HG02840 (cell line): ENCODE measurements at regions not wholly inside any gene's neighbourhood (a gene's known extent, or its start where the extent isn't known, plus 50 kb on each side); places are given as distances from the start of the nearest gene placed in this dataset.
"Not testable (repeated sequence)": the region's sequence is repeated elsewhere in the genome, so short reads cannot be mapped to it uniquely, and the experiment has no call there.

Experiments used
- ATAC-seq: cut with Tn5 transposase; IDR thresholded peaks from one replicate; pipeline ENCODE4 v1.9.1; 2021; ENCODE audit warnings: mild to moderate bottlenecking, moderate library complexity, moderate number of reproducible peaks; ENCODE audit not compliant: unreplicated experiment, low FRiP score

DNA sequence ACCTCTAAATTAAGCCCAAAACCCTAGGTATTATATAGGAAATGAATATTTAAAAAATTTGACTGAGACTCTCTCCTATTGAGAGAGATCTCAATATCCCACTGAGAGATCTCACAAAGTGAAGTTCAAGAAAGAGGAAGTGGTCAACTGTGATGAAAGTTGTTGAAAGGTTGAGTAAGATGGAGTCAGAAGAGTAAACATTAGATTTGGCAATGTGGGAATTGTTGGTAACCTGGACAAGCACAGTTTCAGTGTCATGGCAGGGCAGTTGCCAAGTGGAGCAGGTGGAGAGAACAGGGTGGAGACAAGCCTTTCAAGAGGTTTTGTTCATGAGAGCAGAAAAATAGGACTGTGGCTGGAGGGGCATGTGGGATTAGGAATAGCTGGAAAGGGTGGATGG is 747.9 kb downstream of the EPHA7 start:
- not testable (repeated sequence) for ATAC-seq

DNA sequence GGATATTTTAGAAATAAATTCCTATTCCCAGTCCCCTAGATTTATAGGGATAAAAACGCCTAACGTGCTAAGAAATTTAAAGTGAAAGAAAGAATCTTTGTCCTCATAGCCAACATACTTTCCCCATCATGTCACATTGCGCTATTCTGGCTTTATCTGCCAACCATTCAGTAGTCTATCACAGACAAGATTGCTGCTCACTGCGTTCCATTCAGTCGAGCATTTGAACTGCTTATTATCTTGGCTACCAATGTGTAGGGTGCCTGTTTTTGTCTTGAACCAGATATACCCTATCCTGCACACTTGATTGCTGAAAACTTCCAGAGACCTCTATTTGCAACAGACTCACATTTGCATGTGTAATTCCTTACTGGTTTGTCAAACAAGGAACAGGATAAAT is 751.5 kb downstream of the EPHA7 start:
- no peak for ATAC-seq

DNA sequence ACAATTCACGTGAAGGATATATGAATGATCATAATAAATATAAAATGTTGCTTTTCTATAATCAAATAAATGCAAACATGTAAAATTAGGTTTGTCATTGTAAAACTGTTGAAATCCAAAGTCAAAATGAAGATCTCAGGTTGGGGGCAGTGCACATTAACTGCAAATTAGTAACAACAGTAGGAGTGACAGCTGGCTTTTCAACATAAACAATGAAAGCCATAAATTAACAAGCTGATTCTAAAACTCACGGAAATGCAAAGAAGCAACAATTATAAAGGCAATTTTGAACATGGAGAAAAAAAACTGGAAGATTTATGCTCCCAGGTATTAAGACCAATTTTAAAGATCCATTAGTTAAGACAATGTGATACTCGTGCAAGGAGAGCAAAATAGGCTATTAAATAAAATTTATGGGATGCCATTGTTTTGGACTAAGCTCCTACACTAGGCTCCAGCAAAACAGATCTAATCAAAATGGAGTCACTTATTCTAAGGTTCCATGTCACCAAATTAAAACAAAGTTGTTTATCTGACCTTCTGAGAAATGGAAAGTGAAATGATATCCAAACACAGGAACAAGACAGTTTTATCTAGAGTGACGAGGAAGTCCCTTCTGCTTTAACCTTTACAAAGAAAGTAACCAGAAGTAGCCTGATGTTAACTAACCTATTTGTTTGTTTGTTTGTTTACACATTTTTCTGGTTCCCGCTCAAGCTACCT is 770.8 kb downstream of the EPHA7 start:
- no peak for ATAC-seq

DNA sequence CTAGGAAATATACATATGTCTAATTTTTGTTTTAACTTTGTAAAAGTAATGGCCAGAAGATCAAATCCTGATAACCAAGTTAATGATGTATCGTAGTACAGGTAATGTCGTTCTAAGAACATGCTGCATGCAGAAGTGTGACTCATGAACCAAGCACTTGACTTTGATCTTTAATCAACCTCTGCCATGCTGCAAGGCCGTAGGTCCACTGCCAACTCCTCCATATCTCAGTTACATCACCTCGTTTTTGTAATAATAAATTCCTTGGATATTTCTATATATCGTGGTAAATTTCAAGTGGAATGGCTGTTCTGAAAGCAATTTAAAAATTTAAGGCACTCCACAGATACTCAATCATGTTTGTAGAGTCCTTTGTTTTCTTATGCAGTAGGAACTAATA is 771.7 kb downstream of the EPHA7 start:
- no peak for ATAC-seq

DNA sequence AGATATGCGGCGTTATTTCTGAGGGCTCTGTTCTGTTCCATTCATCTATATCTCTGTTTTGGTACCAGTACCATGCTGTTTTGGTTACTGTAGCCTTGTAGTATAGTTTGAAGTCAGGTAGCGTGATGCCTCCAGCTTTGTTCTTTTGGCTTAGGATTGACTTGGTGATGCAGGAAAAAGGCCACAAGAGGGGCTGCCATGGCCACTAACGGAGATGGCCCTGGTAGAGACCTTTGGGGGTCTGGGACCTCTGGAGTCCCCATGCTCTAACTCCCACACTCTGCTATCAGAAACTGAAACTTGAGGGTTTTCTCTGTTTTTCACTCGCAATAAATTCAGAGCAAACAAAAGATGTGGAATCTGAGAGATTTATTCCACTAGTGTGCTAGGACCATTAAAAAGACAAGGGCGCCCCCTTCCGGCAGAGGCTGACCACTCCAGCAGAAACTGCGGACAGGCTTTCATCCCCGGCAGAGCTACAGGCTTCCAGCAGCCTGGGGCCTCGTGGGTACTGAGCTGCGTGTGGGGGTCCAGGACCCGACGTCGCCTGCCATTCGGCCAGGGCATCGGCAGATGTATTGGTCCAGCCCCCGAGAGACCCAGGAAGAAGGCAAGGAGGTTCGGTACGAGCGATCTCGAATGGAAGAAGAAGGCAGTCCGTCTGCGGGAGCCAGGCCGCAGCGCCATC is 775.1 kb downstream of the EPHA7 start:
- not testable (repeated sequence) for ATAC-seq

DNA sequence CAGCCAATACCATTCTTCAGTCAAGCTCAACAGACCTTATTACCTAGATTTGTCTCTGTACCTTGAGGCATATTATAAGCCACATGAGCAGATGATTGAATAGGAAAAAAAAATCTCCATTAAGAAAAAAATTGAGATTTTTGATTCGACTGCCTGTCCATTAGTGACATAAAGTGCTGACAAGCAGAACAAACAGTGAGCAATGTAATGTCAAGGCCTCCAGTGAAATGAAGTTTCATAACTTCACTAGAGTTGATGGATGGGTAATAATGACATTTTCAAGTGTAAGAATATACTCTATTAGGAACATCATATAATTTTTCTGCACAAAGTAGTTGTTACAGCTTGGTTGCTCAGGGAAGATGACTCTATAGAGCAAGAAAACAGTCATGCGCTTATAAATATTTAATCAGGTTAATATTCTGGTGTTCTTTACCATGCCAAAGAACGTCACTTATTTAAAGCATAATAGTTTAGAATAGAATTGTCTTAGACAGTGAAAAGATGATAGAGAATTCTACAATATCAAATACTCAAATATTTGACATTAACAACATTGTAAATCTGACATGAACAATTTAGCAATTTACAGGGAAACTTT is 783.7 kb downstream of the EPHA7 start:
- ATAC-seq: no peak

DNA sequence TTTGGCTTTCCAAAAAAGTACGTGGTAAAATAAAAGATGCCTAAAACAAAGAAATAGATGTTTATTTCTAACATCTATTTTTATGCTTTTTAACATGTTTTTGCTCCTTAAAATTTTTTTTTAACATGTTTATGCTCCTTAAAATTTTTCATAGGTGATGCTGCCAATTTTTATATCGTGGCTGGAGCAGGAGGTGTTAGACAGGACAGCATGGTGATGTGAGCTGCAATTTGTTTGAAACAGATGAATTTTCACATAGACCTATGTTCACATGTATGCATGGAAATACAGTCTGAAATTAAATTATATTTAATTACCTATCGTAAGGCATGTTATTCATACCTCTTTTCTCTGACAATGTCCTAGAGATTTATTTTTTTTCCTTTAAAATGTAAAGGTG is 784.8 kb downstream of the EPHA7 start:
- ATAC-seq: no peak

DNA sequence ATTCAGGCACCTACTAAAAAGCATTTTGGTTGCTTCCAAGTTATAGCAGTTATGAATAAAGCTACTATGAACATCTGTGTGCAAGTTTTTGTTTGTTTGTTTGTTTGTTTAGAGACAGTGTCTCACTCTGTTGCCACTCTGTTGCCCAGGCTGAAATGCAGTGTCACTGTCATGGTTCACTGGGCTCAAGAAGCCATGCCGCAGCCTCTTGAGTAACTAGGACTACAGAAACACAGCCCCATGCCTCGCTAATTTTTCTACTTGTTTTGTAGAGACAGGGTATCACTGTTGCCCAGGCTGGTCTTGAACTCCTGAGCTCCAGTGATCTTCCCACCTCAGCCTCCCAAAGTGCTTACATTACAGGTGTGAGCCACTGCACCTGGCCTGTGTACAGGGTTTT is 795.9 kb downstream of the EPHA7 start:
- no peak for ATAC-seq

DNA sequence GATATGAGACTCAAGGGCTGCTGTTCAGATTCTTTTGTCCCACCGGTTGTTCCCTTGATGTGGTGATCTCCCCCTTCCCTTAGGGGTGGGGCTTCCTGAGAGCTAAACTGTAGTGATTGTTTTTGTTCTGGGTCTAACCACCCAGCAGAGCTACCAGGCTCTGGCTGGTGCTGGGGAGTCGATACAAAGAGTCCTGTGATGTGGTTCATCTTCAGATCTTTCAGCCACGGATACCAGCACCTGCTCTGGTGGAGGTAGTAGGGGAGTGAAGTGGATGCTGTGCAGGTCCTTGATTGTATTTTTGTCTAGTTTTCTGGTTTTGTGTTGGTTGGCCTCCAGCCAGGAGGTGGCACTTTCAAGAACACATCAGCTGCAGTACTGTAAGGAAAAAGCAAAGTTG is 801.6 kb downstream of the EPHA7 start:
- no peak for ATAC-seq

DNA sequence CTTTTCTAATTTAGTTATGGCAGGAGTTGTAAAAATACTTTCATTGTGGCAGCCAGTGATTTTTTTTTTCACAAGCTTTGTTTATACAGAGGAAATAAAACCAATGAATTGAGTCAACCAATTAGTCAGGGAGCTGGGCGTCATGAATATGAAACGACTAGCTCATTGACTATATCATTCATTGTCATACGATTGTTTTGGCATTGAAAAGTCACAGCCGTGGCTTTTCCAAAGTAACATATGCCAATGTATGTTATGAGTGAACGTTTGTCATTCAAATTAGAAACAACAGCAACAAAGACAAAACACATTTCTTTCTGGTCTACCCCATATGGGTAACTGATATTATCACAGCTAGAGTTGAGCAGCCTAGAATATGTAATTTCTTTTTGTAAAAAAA is 810.6 kb downstream of the EPHA7 start:
- ATAC-seq: no peak

DNA sequence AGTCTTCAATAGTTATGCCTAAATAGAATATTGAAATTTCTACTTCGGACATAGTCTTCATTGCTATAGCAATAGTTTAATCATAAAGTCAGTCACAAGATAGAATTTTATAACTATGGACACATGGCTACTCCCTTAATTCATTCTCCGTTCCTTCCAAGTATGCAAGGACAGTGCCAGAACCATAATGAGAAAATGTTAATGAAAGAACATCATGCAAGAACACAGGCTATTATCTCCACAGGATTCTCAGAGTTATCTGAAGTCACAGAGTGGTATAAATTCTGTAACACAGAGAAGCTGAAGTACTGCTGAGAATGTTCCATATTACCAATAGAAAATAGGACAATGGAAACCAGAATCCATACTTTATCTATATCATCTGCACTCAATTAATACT is 826.2 kb downstream of the EPHA7 start:
- ATAC-seq: no peak

DNA sequence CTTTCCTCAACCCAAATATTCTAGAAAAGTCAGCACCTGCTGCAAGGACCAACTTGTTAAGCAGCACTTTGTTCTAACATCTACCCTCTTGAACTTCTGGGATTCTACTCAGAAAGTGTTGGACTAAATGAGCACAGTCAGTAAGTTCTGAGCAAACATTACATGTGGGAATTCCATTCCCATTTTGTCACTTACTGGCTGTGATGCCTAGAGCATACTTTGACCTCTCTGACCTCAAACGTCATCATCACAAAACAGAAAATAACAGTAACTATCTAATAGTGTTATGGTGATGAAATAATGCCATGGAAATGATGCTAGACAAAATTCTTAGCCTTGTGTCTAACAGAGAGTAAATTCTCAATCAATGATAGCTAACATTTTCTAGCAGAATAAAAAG is 829.4 kb downstream of the EPHA7 start:
- ATAC-seq: no peak

DNA sequence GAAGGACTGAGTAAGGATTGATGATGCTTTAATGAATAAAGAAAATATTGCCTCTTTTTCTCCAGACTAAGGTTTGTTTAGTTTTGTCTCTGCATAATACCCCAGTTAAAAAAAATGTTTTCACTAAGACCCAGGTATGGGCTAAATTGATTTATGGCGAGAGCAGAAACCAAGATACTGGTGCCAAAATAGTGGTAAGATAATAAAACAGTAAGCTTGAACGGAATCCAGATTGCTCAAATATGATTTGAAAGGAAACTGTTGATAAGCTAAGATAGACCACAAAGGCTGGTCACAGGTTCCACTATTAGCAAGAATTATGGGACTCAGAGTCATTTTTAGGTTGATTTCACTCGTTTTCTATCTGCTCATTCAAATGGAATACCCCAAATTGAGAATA is 831.2 kb downstream of the EPHA7 start:
- ATAC-seq: no peak

DNA sequence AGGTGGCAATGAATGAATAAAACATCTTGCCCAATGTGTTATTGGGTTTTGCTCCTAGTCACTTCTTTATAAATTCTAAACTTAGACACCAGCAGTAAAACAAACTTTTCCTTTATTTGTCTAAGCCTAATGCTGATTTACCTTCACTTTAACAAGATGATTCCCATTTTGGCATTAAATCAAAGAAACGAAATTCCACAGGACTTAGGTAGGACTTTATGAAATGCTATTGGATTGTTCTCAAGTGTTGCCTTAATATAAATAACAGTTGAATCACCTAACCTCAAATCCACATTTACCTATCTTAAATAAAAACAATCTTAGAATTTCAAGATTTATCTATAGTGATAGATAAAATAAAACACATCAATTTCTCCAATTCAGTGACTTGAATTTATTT is 831.8 kb downstream of the EPHA7 start:
- ATAC-seq: no peak

DNA sequence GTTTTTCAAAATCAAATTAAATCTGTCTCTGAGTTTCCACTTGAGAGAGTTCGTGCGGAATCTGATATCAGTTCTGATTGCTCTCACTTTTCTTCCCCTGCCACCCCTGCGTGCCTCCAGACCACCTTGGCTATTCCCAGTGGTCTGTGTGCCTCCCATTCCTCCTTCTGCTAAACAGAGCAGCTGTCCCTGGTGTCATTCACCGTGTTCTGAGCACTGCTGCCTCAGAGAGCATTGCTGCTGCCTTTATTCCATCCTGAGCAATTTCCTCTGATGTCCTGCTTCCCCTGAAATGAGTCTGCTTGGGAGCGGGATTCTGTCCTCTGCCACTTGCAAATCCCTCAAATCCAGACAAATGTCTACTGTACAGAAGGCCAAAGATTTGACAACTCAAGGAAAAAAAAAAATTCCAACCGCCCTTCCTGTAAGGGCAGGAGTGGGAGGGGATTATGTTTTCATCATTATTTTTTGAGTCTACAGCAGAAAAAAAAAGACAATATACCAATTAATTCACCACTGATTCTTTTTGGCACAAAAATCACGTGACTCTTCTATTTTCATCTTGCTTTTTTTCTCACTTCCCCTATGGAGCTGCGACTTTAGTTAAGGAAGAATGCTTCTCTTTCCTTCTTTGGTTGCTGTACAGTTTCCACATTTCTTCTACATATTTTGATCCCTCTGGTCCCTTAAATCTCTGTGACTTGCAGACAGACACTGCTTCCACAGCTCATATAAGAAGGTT is 833.0 kb downstream of the EPHA7 start:
- ATAC-seq: no peak

DNA sequence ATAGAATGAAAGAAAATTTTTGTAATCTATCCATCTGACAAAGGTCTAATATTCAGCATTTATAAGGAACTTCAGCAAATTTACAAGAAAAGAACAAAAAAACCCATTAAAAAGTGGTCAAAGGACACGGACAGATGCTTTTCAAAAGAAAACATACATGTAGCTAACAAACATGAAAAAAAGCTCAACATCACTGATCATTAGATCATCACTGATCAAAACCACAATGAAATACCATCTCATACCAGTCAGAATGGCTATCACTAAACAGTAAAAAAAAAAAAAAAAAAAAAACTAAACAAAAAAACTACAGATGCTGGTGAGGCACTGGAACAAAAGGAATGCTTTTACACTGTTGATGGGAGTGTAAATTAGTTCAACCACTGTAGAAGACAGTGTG is 837.1 kb downstream of the EPHA7 start:
- no peak for ATAC-seq

DNA sequence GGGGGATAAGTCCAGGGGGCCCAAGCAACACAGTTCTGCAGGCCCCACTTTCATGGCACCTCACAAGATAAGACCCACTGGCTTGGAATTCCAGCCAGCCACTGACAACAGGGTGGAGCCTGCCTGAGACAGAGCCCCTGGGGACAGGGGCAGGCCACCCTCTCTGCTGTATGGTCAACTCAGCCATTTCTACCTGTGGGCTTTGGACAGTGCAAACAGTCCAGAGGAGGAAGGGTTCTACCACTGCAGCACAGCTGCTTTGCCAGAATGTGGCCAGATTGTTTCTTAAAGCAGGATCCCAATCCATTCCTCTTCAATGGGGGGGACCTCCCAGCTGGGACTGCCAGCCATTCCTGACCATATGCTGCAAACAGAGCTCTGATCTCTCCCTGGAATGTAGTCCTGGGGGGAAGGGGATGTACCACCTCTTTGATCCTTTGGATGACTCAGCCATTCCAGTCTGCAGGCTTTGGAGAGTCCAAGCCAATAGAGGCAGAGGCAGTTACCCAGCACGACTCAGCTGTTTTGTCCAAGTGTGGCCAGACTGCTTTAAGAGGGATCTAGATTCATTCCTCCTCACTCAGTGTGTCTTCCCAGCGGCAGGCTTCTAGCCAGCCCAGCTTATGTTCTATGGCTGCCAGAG is 842.2 kb downstream of the EPHA7 start:
- ATAC-seq: no peak

DNA sequence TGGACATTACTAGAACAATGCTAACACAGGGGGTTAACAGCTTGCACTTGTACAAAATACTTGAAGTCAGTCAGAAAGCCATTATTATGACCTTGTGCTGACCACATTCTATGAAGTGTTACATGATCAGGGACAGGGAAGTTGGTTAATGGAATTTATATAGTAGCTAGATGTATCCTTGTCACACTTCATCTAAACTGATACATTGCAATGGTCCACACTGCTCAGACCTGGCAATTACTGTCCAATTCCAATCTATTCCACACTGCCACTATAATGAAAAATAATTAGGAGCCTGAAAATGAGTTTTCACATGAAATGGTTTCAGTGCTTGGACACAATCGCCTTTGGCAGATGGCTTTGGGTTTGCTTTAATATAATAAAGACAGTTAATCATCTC is 850.8 kb downstream of the EPHA7 start:
- no peak for ATAC-seq

DNA sequence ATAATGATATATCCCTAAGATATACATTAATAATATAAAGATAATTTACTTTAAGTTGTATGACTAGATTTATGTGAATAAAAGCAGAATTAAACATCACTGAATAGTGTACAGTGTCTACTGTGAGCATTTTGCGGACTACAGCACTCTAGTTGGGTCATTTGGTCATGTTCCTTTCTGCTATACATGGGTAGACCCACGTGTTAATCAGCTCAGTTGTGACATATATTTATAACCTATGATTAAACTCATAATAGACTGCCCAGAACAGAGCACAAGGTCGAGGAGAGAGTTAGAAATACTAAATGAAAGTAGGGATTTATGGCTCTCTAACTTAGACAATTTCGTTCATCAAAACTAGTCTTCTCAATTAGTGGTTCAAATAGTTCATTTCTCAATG is 852.7 kb downstream of the EPHA7 start:
- no peak for ATAC-seq

DNA sequence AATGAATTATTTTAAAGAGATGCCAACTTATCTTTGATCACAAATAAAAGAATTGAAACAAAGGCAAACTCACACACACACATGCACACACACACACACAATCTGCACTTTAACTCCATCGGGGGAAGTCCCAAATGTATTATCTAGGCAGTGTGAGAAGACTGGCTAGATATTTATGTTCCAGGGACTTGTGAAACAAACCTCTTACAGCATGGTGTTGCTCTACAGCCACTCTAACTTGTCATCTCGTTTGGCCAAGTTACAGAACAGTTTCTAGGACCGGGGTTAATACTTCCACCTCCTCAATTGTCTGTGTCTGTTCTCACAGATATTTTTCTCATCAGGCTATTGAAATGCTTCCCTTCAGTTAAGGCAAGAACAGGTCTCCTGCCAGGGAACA is 855.0 kb downstream of the EPHA7 start:
- ATAC-seq: no peak

DNA sequence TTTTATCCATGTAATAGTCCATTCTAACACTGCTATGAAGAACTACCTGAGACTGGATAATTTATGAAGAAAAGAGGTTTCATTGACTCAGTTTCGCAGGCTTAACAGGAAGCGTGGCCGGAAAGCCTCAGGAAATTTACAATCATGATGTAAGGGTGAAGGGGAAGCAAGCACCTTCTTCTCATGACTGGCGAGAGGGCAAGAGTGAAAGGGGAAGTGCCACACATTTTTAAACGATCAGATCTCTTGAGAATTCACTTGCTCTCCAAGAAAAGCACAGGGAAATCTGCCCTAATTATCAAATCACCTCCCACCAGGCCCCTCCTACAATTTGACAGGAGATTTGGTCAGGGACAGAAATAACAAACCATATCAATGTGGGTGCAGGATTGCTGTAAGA is 859.7 kb downstream of the EPHA7 start:
- no peak for ATAC-seq
